ENCODE measurements at regions not wholly inside any gene's neighbourhood (a gene's known extent, or its start where the extent isn't known, plus 50 kb on each side); places are given as distances from the start of the nearest gene placed in this dataset.
A peak's percentile ranks its signal among the peaks of the same experiment; 100 is the strongest.

DNA sequence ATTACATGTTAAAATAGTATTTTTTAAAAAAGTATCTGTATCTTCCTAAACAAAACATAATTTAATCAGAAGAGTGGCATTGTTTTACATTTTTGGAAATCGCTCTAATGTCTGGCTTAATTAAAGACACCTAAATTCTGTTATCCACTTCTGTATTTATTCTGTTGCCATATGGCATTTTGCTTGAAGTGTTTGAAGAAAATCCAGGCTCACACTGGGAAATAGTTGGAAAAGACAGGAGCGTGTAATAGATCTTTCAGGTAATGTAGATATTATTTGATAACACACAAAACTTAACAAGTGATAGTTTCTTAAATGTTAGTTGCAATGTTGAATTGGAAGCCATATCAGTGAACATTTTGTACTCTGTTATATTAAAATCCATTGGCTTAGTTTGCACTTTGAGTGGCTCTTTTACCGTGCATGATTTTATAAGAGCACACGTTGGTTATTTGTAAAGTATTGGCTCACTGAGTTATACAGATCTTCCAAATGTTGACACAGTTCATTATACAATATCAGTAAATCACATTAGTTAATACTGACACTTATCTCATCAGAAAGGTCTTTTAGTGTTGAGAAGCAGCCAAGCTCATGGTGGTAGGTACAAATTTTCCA, 128.4 kb upstream of the NPVF start:
- no peaks in the 10 kb centered on the region for H3K27me3 ChIP-seq
- peaks cover 0 to 17% (median 0%) of the 10 kb centered on the region in 4 donors for H3K4me1 ChIP-seq
- no peak overlapping the region for H3K27ac ChIP-seq
- H3K36me3 ChIP-seq = no peaks in the 10 kb centered on the region
- no peak for TF ChIP-seq CTCF (IDR thresholded peaks at IDR 0.05)
- no peak for TF ChIP-seq POLR2A (IDR thresholded peaks at IDR 0.05)
- H3K9me3 ChIP-seq = no peaks in the 10 kb centered on the region
- DNase-seq = no peak
- no peak overlapping the region for H3K4me3 ChIP-seq

DNA sequence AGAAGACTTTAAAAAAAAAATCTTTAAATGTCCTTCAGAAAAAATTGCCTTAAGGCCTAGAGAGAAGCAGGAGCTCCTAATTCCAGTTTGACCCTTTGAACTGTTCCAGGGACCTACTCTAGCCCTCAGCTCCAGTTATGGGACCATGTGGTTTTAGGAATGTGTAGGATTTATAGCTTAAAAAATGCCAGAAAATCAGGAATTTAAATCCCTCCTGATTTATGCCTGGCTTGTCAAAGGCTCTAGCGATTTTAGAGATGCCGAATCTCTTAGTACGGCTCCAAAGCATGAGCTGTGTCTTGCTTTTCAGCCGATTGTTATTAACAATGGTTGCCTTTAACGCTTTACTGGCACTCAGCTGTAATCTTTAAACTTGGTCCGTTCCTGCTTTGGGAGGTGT, 130.6 kb upstream of the NPVF start:
- H3K27ac ChIP-seq = peak overlapping the region in 1 of 4 donors; percentile 58

DNA sequence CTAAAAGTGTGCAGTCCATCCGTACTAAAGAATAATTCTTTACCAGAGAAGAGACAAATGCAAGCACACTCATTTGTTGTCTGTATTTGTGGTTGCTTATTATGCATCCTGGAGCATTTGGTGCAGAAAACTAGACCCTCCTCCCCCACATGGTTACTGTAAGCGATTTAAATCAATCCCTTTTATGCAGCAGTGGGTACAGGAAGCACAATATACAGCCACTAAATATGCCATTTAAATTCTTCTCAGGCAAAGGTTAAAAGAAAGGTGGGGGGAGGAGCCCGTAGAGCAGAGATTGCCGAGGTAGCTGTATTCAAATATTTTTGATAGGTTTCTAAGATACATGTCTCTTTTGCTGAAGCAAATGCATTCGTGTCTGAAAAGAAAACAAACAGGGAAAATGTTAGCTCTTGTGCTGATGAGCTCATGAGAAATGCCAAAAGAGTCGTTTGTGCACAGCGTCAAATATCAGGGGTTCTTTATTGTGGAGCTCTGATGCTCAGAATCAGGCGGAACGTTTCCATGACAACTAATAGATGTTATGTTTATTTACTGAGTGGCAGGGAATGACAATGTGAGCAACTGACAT, 131.3 kb upstream of the NPVF start:
- Histone ChIP-seq H3K27ac (peak overlapping the region in 2 of 4 donors; percentile 30 to 58), H3K36me3 (no peaks in the 10 kb centered on the region), H3K9me3 (no peaks in the 10 kb centered on the region), H3K27me3 (no peaks in the 10 kb centered on the region), H3K4me3 (no peak overlapping the region), H3K4me1 (peaks cover 0 to 17% (median 0%) of the 10 kb centered on the region in 4 donors)
- DNase-seq = no peak
- TF ChIP-seq POLR2A (IDR thresholded peaks at IDR 0.05) (no peak), CTCF (IDR thresholded peaks at IDR 0.05) (no peak)

More for the DNA sequence above, 130.6 kb upstream of the NPVF start:
- no peaks in the 10 kb centered on the region for H3K9me3 ChIP-seq
- peaks cover 0 to 17% (median 0%) of the 10 kb centered on the region in 4 donors for H3K4me1 ChIP-seq
- H3K4me3 ChIP-seq = no peak overlapping the region
- no peak for DNase-seq
- TF ChIP-seq POLR2A (IDR thresholded peaks at IDR 0.05) (no peak), CTCF (IDR thresholded peaks at IDR 0.05) (no peak)
- H3K36me3 ChIP-seq = no peaks in the 10 kb centered on the region
- H3K27me3 ChIP-seq = no peaks in the 10 kb centered on the region

DNA sequence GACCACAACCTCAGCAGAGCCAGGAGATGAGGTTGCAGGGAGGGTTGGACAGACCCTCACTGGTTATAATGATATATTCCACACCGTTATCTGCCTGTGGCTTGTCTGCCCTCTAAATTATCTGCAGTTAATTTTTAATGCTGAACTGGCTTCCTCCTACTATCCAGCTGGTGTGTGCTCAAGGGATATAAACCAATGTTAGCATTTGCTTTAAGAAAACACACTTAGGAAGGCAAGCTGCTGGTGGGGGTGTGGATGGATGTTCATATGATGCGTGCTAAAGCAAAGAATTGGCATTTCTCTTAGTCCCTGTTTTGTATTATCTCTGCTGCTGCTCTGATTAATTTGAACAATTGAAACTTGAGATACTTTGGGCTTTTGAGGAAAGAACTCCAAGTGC, 132.2 kb upstream of the NPVF start:
- TF ChIP-seq CTCF (IDR thresholded peaks at IDR 0.05) (no peak), POLR2A (IDR thresholded peaks at IDR 0.05) (no peak)
- no peak for DNase-seq
- Histone ChIP-seq H3K27ac (peak overlapping the region in 2 of 4 donors; percentile 27 to 58), H3K4me1 (peaks cover 0 to 17% (median 0%) of the 10 kb centered on the region in 4 donors), H3K9me3 (no peaks in the 10 kb centered on the region), H3K4me3 (no peak overlapping the region), H3K27me3 (no peaks in the 10 kb centered on the region), H3K36me3 (no peaks in the 10 kb centered on the region)

DNA sequence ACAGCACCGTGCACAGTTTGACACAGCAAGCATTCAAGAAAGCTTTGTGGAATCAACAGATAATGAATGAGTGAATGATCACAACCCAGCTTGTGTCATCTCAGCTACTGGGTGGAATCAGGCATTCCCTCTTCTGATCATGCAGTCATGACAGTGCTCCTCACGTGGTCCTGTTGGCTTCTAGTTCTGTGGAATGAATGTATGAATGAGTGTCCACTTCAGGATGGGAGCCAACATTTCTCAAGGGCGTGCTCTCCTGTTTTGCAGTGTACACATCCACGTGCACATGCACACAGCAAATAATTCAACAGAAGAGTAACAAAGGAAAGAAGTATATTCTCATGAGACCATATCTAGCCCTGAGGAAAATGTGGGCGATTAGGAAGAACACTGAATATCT, 133.1 kb upstream of the NPVF start:
- H3K4me3 ChIP-seq = no peak overlapping the region
- no peaks in the 10 kb centered on the region for H3K36me3 ChIP-seq
- no peak for DNase-seq
- peaks cover 0 to 17% (median 0%) of the 10 kb centered on the region in 4 donors for H3K4me1 ChIP-seq
- TF ChIP-seq CTCF (IDR thresholded peaks at IDR 0.05) = no peak
- no peak for TF ChIP-seq POLR2A (IDR thresholded peaks at IDR 0.05)
- H3K9me3 ChIP-seq = no peaks in the 10 kb centered on the region
- H3K27me3 ChIP-seq = no peaks in the 10 kb centered on the region
- H3K27ac ChIP-seq = no peak overlapping the region

Data from Peyer's patch (tissue), 4 donors.